Endothelial cell (in vitro differentiated cells): ENCODE measurements at regions not wholly inside any gene's neighbourhood (a gene's known extent, or its start where the extent isn't known, plus 50 kb on each side); places are given as distances from the start of the nearest gene placed in this dataset.

Source experiments
- DNase-seq: peaks from one replicate; pipeline ENCODE4 v3.0.0; 2021; ENCODE audit warnings: low spot score
- H3K27ac Mint-ChIP-seq: one replicate; pipeline ENCODE4 v1.8.0; 2021; ENCODE audit warnings: mixed read lengths, inconsistent platforms; ENCODE audit not compliant: unreplicated experiment
- H3K27me3 Mint-ChIP-seq: one replicate; pipeline ENCODE4 v1.8.0; 2021; ENCODE audit warnings: mild to moderate bottlenecking, moderate library complexity, mixed read lengths, inconsistent platforms; ENCODE audit not compliant: unreplicated experiment
- H3K36me3 Mint-ChIP-seq: one replicate; pipeline ENCODE4 v1.8.0; 2021; ENCODE audit warnings: mild to moderate bottlenecking, low read depth, mixed read lengths, inconsistent platforms; ENCODE audit not compliant: unreplicated experiment
- H3K4me1 Mint-ChIP-seq: one replicate; pipeline ENCODE4 v1.8.0; 2021; ENCODE audit warnings: mild to moderate bottlenecking, mixed read lengths, inconsistent platforms; ENCODE audit not compliant: unreplicated experiment
- H3K4me3 Mint-ChIP-seq: one replicate; pipeline ENCODE4 v1.8.0; 2021; ENCODE audit warnings: mild to moderate bottlenecking, mixed read lengths, inconsistent platforms; ENCODE audit not compliant: unreplicated experiment
- H3K9me3 Mint-ChIP-seq: one replicate; pipeline ENCODE4 v1.8.0; 2021; ENCODE audit warnings: mixed read lengths, inconsistent platforms; ENCODE audit not compliant: unreplicated experiment
- CTCF ChIP-seq: fragments of 200-600 bp; sonication (generic); IDR thresholded peaks from one replicate; pipeline ENCODE4 v1.5.0; 2021; ENCODE audit warnings: antibody characterized with exemption; ENCODE audit not compliant: unreplicated experiment

GRCh38 chr4:43918377-43918776 is 530.2 kb downstream of the KCTD8 start:
- no peaks in the 10 kb centered on the region for H3K4me1 Mint-ChIP-seq
- H3K27me3 Mint-ChIP-seq, result peaks cover 3% of the 10 kb centered on the region
- no peaks in the 10 kb centered on the region for H3K9me3 Mint-ChIP-seq
- H3K4me3 Mint-ChIP-seq, result no peak overlapping the region
- DNase-seq, result no peak
- no peak overlapping the region for H3K27ac Mint-ChIP-seq
- TF ChIP-seq CTCF, result no peak
- no peaks in the 10 kb centered on the region for H3K36me3 Mint-ChIP-seq

GRCh38 chr4:43932448-43932847 is 516.2 kb downstream of the KCTD8 start:
- no peaks in the 10 kb centered on the region for H3K27me3 Mint-ChIP-seq
- DNase-seq, result no peak
- H3K4me3 Mint-ChIP-seq, result no peak overlapping the region
- H3K4me1 Mint-ChIP-seq, result no peaks in the 10 kb centered on the region
- no peaks in the 10 kb centered on the region for H3K9me3 Mint-ChIP-seq
- H3K27ac Mint-ChIP-seq, result no peak overlapping the region
- no peak for TF ChIP-seq CTCF
- no peaks in the 10 kb centered on the region for H3K36me3 Mint-ChIP-seq

- no peaks in the 10 kb centered on the region for H3K36me3 Mint-ChIP-seq
- no peaks in the 10 kb centered on the region for H3K9me3 Mint-ChIP-seq
- H3K27ac Mint-ChIP-seq, result no peak overlapping the region
- no peak overlapping the region for H3K4me3 Mint-ChIP-seq
- DNase-seq, result no peak
- no peaks in the 10 kb centered on the region for H3K27me3 Mint-ChIP-seq
- TF ChIP-seq CTCF, result no peak
- no peaks in the 10 kb centered on the region for H3K4me1 Mint-ChIP-seq
Observed at GRCh38 chr4:43943998-43944397, 504.6 kb downstream of the KCTD8 start.

GRCh38 chr4:43959976-43960375 is 488.6 kb downstream of the KCTD8 start:
- H3K4me3 Mint-ChIP-seq, result no peak overlapping the region
- no peaks in the 10 kb centered on the region for H3K36me3 Mint-ChIP-seq
- no peaks in the 10 kb centered on the region for H3K9me3 Mint-ChIP-seq
- H3K27ac Mint-ChIP-seq, result no peak overlapping the region
- no peak for DNase-seq
- TF ChIP-seq CTCF, result no peak
- no peaks in the 10 kb centered on the region for H3K4me1 Mint-ChIP-seq
- no peaks in the 10 kb centered on the region for H3K27me3 Mint-ChIP-seq

- Mint-ChIP-seq H3K4me1 (no peaks in the 10 kb centered on the region), H3K4me3 (no peak overlapping the region), H3K36me3 (no peaks in the 10 kb centered on the region), H3K9me3 (no peaks in the 10 kb centered on the region), H3K27ac (no peak overlapping the region), H3K27me3 (peaks cover 1% of the 10 kb centered on the region)
- TF ChIP-seq CTCF, result no peak
- no peak for DNase-seq
Observed at GRCh38 chr4:43968011-43968410, 480.6 kb downstream of the KCTD8 start.
